ENCODE measurements at regions not wholly inside any gene's neighbourhood (a gene's known extent, or its start where the extent isn't known, plus 50 kb on each side); places are given as distances from the start of the nearest gene placed in this dataset.

DNA sequence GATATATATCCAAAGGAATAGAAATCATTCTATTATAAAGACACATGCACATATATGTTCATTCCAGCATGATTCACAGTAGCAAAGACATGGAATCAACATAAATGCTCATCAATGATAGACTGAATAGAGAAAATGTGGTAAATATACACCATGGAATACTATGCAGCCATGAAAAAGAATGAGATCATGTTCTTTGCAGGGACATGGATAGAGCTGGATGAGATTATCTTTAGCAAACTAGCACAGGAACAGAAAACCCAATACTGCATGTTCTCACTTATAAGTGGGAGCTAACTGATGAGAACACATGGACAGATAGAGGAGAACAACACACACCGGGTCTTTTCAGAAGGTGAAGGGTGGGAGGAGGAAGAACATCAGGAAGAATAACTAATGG lies 1318.6 kb downstream of the PCDH19 start:
- H3K4me3 ChIP-seq (ENCODE audit: low read depth, low read length) = no peak overlapping the region
- no peak for DNase-seq (ENCODE audit: low read depth)
- TF ChIP-seq, protein P1, sequence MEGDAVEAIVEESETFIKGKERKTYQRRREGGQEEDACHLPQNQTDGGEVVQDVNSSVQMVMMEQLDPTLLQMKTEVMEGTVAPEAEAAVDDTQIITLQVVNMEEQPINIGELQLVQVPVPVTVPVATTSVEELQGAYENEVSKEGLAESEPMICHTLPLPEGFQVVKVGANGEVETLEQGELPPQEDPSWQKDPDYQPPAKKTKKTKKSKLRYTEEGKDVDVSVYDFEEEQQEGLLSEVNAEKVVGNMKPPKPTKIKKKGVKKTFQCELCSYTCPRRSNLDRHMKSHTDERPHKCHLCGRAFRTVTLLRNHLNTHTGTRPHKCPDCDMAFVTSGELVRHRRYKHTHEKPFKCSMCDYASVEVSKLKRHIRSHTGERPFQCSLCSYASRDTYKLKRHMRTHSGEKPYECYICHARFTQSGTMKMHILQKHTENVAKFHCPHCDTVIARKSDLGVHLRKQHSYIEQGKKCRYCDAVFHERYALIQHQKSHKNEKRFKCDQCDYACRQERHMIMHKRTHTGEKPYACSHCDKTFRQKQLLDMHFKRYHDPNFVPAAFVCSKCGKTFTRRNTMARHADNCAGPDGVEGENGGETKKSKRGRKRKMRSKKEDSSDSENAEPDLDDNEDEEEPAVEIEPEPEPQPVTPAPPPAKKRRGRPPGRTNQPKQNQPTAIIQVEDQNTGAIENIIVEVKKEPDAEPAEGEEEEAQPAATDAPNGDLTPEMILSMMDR (conservative IDR thresholded peaks at IDR 0.05; ENCODE audit: low read depth, low read length) = no peak

- no peak overlapping the region for H3K4me3 ChIP-seq (ENCODE audit: low read depth, low read length)
- TF ChIP-seq, protein P1 (conservative IDR thresholded peaks at IDR 0.05; ENCODE audit: low read depth, low read length) = no peak
- DNase-seq (ENCODE audit: low read depth) = no peak
Observed at GRCh38 chrX:99078301-99078700, 1331.8 kb downstream of the PCDH19 start.

DNA sequence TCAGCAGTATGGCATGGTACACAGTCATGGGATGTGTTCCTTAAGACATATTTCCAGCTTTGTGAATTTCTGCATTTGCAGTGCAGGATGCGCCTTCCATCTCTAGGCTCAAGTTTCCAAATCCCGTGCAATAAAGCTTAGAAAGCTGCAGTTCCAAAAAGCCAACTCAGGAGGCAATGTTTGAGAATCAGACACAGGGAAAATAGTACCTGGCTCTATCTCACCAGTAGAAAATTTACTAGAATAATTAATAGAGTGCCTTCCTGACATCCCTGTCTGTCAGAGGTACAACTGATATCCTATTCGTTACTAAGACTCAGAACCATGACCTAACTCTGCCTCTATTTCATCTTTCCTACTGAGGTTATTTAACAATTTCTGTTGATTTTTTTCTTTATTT lies 1333.0 kb downstream of the PCDH19 start:
- TF ChIP-seq, protein P1 (conservative IDR thresholded peaks at IDR 0.05; ENCODE audit: low read depth, low read length) = no peak
- no peak for DNase-seq (ENCODE audit: low read depth)
- H3K4me3 ChIP-seq (ENCODE audit: low read depth, low read length) = no peak overlapping the region

DNA sequence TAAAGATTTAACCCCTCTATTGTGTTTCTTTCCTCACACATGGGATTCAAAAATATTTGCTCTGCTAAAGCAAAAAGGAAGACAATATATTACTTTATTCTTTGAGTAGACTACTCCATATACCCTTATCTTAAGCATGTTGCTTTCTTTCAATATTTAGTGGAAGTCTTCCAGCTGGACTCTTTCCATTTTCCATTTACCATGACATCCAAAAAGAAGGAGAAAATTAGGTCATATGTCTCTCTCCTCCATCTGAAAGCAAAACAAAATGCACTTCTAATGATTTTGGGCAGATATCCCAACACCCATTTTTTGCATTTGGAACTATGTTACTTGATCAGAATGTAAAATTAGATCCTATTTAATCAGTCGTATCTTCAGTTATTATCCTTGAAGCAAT lies 1336.5 kb downstream of the PCDH19 start:
- TF ChIP-seq, protein P1 (conservative IDR thresholded peaks at IDR 0.05; ENCODE audit: low read depth, low read length) = no peak
- no peak for DNase-seq (ENCODE audit: low read depth)
- no peak overlapping the region for H3K4me3 ChIP-seq (ENCODE audit: low read depth, low read length)

DNA sequence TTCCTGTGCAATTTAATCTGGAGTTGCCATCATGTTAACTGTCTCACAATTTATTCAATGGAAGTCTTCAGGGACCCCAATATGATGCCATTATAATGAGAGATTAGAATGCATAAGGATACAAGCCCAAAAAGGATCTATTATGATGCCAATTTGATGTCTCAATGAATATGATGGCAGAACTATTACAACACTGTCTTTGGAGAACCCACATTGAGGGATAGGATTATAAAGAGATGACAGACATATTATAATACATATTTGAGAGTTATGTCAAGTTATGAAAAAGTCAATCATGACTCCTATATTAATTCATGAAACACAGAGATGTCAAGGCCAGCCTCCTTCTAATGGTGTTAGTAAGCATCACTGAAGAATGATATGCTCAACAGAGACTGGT lies 1358.4 kb downstream of the PCDH19 start:
- no peak overlapping the region for H3K4me3 ChIP-seq (ENCODE audit: low read depth, low read length)
- TF ChIP-seq, protein P1 (conservative IDR thresholded peaks at IDR 0.05; ENCODE audit: low read depth, low read length) = no peak
- DNase-seq (ENCODE audit: low read depth) = no peak

DNA sequence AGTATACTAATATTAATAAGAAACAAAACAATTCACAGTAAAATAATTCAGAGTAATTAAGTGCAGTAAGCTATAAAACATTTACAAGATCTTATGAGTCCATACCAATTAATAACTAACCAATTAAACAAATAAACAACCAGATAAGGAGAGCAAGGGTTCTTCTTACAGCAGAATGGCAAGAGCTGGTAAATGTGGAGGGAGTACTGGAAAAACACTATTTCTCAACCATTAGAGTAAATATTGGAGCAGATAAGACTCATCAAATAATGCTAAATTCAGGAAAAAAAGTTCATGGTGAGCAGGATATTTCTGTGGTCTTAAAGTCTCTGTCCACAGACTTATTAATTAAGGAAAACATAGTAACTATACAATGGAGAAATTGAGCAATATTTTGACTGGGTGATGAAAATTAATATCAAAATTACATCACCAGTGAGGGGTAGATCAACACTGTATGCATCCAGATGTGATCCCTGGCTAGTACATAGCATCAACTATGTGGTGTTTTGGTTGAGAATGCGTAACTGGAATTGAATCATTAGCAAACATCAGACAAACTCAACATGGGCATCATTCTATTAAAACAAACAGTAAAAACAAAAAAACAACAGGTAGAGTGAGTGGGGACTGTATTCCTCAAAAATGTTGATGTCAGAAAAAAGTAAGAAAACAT lies 1376.7 kb downstream of the PCDH19 start:
- DNase-seq (ENCODE audit: low read depth) = no peak
- no peak overlapping the region for H3K4me3 ChIP-seq (ENCODE audit: low read depth, low read length)
- TF ChIP-seq, protein P1 (conservative IDR thresholded peaks at IDR 0.05; ENCODE audit: low read depth, low read length) = no peak

DNA sequence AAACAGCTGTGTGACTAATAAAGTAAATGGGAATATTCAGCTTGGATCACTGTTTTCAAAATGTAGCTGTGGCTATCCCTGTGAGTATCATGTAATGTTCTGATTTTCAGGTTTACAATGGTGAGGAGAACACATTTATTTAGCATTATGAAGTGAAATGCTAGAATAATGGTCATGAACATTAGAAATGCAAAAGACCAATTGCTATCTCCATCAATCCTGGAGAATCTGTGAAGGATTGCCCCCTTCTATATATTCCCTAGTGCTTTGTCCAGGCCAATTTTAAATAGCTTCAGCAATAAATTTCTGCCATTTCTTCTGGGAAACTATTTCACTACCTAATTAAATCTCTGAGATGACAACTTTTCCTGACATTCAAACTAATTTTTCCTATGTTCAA lies 1399.1 kb downstream of the PCDH19 start:
- DNase-seq (ENCODE audit: low read depth) = no peak
- TF ChIP-seq, protein P1 (conservative IDR thresholded peaks at IDR 0.05; ENCODE audit: low read depth, low read length) = no peak
- H3K4me3 ChIP-seq (ENCODE audit: low read depth, low read length) = no peak overlapping the region
